GM18868 (cell line): ENCODE measurements at regions not wholly inside any gene's neighbourhood (a gene's known extent, or its start where the extent isn't known, plus 50 kb on each side); places are given as distances from the start of the nearest gene placed in this dataset.
"Not testable (repeated sequence)": the region's sequence is repeated elsewhere in the genome, so short reads cannot be mapped to it uniquely, and the experiment has no call there.

Experiments
- ATAC-seq: cut with Tn5 transposase; IDR thresholded peaks from one replicate; pipeline ENCODE4 v1.9.1; 2021; ENCODE audit warnings: mild to moderate bottlenecking, moderate library complexity; ENCODE audit not compliant: unreplicated experiment

GRCh38 chr14:55891692-55892091, 226.5 kb upstream of the PELI2 start:
- no peak for ATAC-seq

GRCh38 chr14:55892906-55893305, 225.3 kb upstream of the PELI2 start:
- no peak for ATAC-seq

GRCh38 chr14:55893705-55894104, 224.5 kb upstream of the PELI2 start:
- ATAC-seq = no peak

GRCh38 chr14:55897031-55897430, 221.2 kb upstream of the PELI2 start:
- ATAC-seq = no peak

- ATAC-seq = no peak
Measured at GRCh38 chr14:55898938-55899337, 219.3 kb upstream of the PELI2 start.

GRCh38 chr14:55899531-55899930, 218.7 kb upstream of the PELI2 start:
- no peak for ATAC-seq

GRCh38 chr14:55900749-55901148, 217.5 kb upstream of the PELI2 start:
- no peak for ATAC-seq

GRCh38 chr14:55901291-55901690, 216.9 kb upstream of the PELI2 start:
- no peak for ATAC-seq

- ATAC-seq = no peak
Measured at GRCh38 chr14:55902241-55902640, 216.0 kb upstream of the PELI2 start.

GRCh38 chr14:55904086-55904485, 214.1 kb upstream of the PELI2 start:
- ATAC-seq = no peak

GRCh38 chr14:55908106-55908505, 210.1 kb upstream of the PELI2 start:
- no peak for ATAC-seq

GRCh38 chr14:55909879-55910278, 208.3 kb upstream of the PELI2 start:
- ATAC-seq = no peak

- no peak for ATAC-seq
Measured at GRCh38 chr14:55910601-55911243, 207.5 kb upstream of the PELI2 start.

GRCh38 chr14:55911776-55912175, 206.4 kb upstream of the PELI2 start:
- ATAC-seq = no peak

- no peak for ATAC-seq
Measured at GRCh38 chr14:55912344-55912743, 205.9 kb upstream of the PELI2 start.

- no peak for ATAC-seq
Measured at GRCh38 chr14:55913324-55914025, 204.7 kb upstream of the PELI2 start.

- ATAC-seq = no peak
Measured at GRCh38 chr14:55914771-55915170, 203.4 kb upstream of the PELI2 start.

GRCh38 chr14:55915456-55915855, 202.8 kb upstream of the PELI2 start:
- ATAC-seq = no peak

- not testable (repeated sequence) for ATAC-seq
Measured at GRCh38 chr14:55919800-55920199, 198.4 kb upstream of the PELI2 start.

GRCh38 chr14:55921511-55921910, 196.7 kb upstream of the PELI2 start:
- ATAC-seq = no peak

- ATAC-seq = no peak
Measured at GRCh38 chr14:55926007-55926406, 192.2 kb upstream of the PELI2 start.

- no peak for ATAC-seq
Measured at GRCh38 chr14:55927028-55927427, 191.2 kb upstream of the PELI2 start.

- no peak for ATAC-seq
Measured at GRCh38 chr14:55928276-55928675, 189.9 kb upstream of the PELI2 start.
